Large intestine (tissue), 3 donors: ENCODE measurements at regions not wholly inside any gene's neighbourhood (a gene's known extent, or its start where the extent isn't known, plus 50 kb on each side); places are given as distances from the start of the nearest gene placed in this dataset.

Experiments
- DNase-seq, 2 donors: peaks; one replicate each; pipeline versions ENCODE4 v3.0.0 to v3.0.0-alpha.2; 2013
- H3K27ac ChIP-seq: one replicate; pipeline ENCODE4 v1.5.1; 2013; ENCODE audit warnings: low read length
- H3K27me3 ChIP-seq: 2 replicates; pipeline ENCODE4 v1.6.1; 2013; ENCODE audit warnings: low read length; ENCODE audit not compliant: control insufficient read depth, insufficient read depth
- H3K36me3 ChIP-seq: 2 replicates; pipeline ENCODE4 v1.6.1; 2013; ENCODE audit warnings: low read length; ENCODE audit not compliant: control insufficient read depth, insufficient read depth
- H3K4me1 ChIP-seq: one replicate; pipeline ENCODE4 v1.6.1; 2013; ENCODE audit warnings: low read length; ENCODE audit not compliant: control insufficient read depth, insufficient read depth
- H3K4me3 ChIP-seq: one replicate; pipeline ENCODE4 v1.5.1; 2013; ENCODE audit warnings: low read length
- H3K9me3 ChIP-seq: one replicate; pipeline ENCODE4 v1.6.1; 2013; ENCODE audit warnings: mild to moderate bottlenecking, low read depth, low read length, moderate library complexity; ENCODE audit not compliant: control insufficient read depth
- WGBS: methylation state at CpG from one replicate; pipeline ENCODE4 v1.1.5; 2013; ENCODE audit warnings: low lambda C conversion rate; ENCODE audit not compliant: insufficient coverage; 5-methylcytosine and 5-hydroxymethylcytosine counted together

- no peaks in the 10 kb centered on the region for H3K9me3 ChIP-seq
- DNase-seq: no peak
- no peak overlapping the region for H3K27ac ChIP-seq
- H3K36me3 ChIP-seq: no peaks in the 10 kb centered on the region
- H3K4me3 ChIP-seq: no peak overlapping the region
- 97% methylated on average over 5 of the region's 6 CpGs for WGBS
- H3K4me1 ChIP-seq: no peaks in the 10 kb centered on the region
- H3K27me3 ChIP-seq: no peaks in the 10 kb centered on the region
Observed at GRCh38 chr3:11089931-11090330, 64.4 kb upstream of the HRH1 start.

GRCh38 chr3:11090551-11090950, 63.7 kb upstream of the HRH1 start:
- H3K27ac ChIP-seq: no peak overlapping the region
- 33% methylated on average over 1 of the region's 1 CpG for WGBS

GRCh38 chr3:11091088-11091590, 63.2 kb upstream of the HRH1 start:
- Histone ChIP-seq H3K4me3 (no peak overlapping the region), H3K36me3 (no peaks in the 10 kb centered on the region), H3K4me1 (no peaks in the 10 kb centered on the region), H3K9me3 (no peaks in the 10 kb centered on the region), H3K27ac (no peak overlapping the region), H3K27me3 (peaks cover 8% of the 10 kb centered on the region)
- whole genome bisulfite sequencing: no CpG with 5 or more reads among the region's 12 CpGs
- DNase-seq: no peak

More at GRCh38 chr3:11090551-11090950, 63.7 kb upstream of the HRH1 start:
- Histone ChIP-seq H3K4me1 (no peaks in the 10 kb centered on the region), H3K4me3 (no peak overlapping the region), H3K36me3 (no peaks in the 10 kb centered on the region), H3K27me3 (peaks cover 2% of the 10 kb centered on the region), H3K9me3 (no peaks in the 10 kb centered on the region)
- no peak for DNase-seq

GRCh38 chr3:11091791-11092190, 62.5 kb upstream of the HRH1 start:
- H3K27me3 ChIP-seq: peaks cover 14% of the 10 kb centered on the region
- no peak for DNase-seq
- H3K27ac ChIP-seq: no peak overlapping the region
- no peaks in the 10 kb centered on the region for H3K9me3 ChIP-seq
- no CpG with 5 or more reads among the region's 13 CpGs for WGBS
- H3K4me3 ChIP-seq: no peak overlapping the region
- H3K36me3 ChIP-seq: no peaks in the 10 kb centered on the region
- no peaks in the 10 kb centered on the region for H3K4me1 ChIP-seq

- Histone ChIP-seq H3K4me3 (no peak overlapping the region), H3K9me3 (no peaks in the 10 kb centered on the region), H3K4me1 (no peaks in the 10 kb centered on the region), H3K27ac (no peak overlapping the region), H3K36me3 (no peaks in the 10 kb centered on the region), H3K27me3 (peaks cover 16% of the 10 kb centered on the region)
- WGBS: no CpG with 5 or more reads among the region's 36 CpGs
- DNase-seq: no peak
Observed at GRCh38 chr3:11093823-11094340, 60.4 kb upstream of the HRH1 start.

GRCh38 chr3:11095932-11096265, 58.4 kb upstream of the HRH1 start:
- Histone ChIP-seq H3K27me3 (peaks cover 16% of the 10 kb centered on the region), H3K9me3 (no peaks in the 10 kb centered on the region), H3K36me3 (no peaks in the 10 kb centered on the region), H3K4me3 (no peak overlapping the region), H3K4me1 (no peaks in the 10 kb centered on the region), H3K27ac (no peak overlapping the region)
- no CpG with 5 or more reads among the region's 8 CpGs for WGBS
- DNase-seq: no peak

GRCh38 chr3:11096266-11097139, 57.8 kb upstream of the HRH1 start:
- no peak overlapping the region for H3K27ac ChIP-seq
- H3K9me3 ChIP-seq: no peaks in the 10 kb centered on the region

GRCh38 chr3:11099306-11099705, 55.0 kb upstream of the HRH1 start:
- no peak overlapping the region for H3K4me3 ChIP-seq
- H3K36me3 ChIP-seq: no peaks in the 10 kb centered on the region
- no peak for DNase-seq
- no peak overlapping the region for H3K27ac ChIP-seq
- no peaks in the 10 kb centered on the region for H3K4me1 ChIP-seq
- peaks cover 16% of the 10 kb centered on the region for H3K27me3 ChIP-seq
- no peaks in the 10 kb centered on the region for H3K9me3 ChIP-seq

More at GRCh38 chr3:11096266-11097139, 57.8 kb upstream of the HRH1 start:
- WGBS: no CpG with 5 or more reads among the region's 23 CpGs
- no peak overlapping the region for H3K4me3 ChIP-seq
- peak; percentile 12 to 37 for DNase-seq
- no peaks in the 10 kb centered on the region for H3K36me3 ChIP-seq
- no peaks in the 10 kb centered on the region for H3K4me1 ChIP-seq
- peaks cover 16% of the 10 kb centered on the region for H3K27me3 ChIP-seq
